K562 (cell line): ENCODE measurements at regions not wholly inside any gene's neighbourhood (a gene's known extent, or its start where the extent isn't known, plus 50 kb on each side); places are given as distances from the start of the nearest gene placed in this dataset.

Source experiments
- ATAC-seq: fragments of 200-7000 bp; cut with Tn5 transposase; 3 replicates; pipeline ENCODE4 v1.9.1; 2020; ENCODE audit warnings: moderate library complexity
- BruUV-seq: library from RNA; stranded (reverse); fragments of 400-500 nt; replicated peaks from 2 replicates; lab custom pipeline; 2021; lab: Mats Ljungman, UMichigan
- CTCF ChIA-PET: fragments of 300-600 bp; formaldehyde crosslinking; extraction: SDS; loops from one replicate; lab custom pipeline; 2021; ENCODE audit warnings: low intra/inter-chr PET ratio; lab: Yijun Ruan, JAX
- POLR2A ChIA-PET: fragments of 300-600, 350-650 bp; sonication (Branson Sonifier 250); formaldehyde crosslinking; extraction: SDS; loops from one replicate; lab custom pipeline; 2021; ENCODE audit warnings: antibody characterized with exemption, inconsistent platforms; lab: Yijun Ruan, JAX
- DNase-seq, 4 experiments: peaks; one replicate each; pipeline versions ENCODE4 v3.0.0 to v3.0.0-alpha.2; 2011 to 2018; ENCODE audit warnings: low spot score in 3 of 4, mixed read lengths in 3 of 4; ENCODE audit errors: extremely low read depth in 1 of 4
- FAIRE-seq: peaks from 2 replicates; lab custom pipeline; 2011; peaks lifted over from hg19 to GRCh38; lab: Jason Lieb, UNC
- H2AFZ ChIP-seq: 2 replicates; pipeline ENCODE4 v1.6.0; 2011; ENCODE audit warnings: low read depth, low read length, control low read depth, inconsistent platforms
- H3K27ac ChIP-seq: fragments of 200-600 bp; 3 replicates; pipeline ENCODE4 v1.8.0; 2011; ENCODE audit warnings: low read depth, mild to moderate bottlenecking, control low read depth, inconsistent platforms, low read length, moderate library complexity, mixed read lengths; ENCODE audit errors: extremely low read depth
- H3K27me3 ChIP-seq, 2 experiments: fragments of 300-600 bp in 1 of 2; 2 replicates in 1 of 2; 3 replicates in 1 of 2; pipeline versions ENCODE4 v1.6.0 to v1.8.0; 2011; ENCODE audit warnings: inconsistent platforms in 2 of 2, low read length in 2 of 2, mild to moderate bottlenecking in 1 of 2, mixed read lengths in 1 of 2, moderate library complexity in 1 of 2; ENCODE audit not compliant: control insufficient read depth in 2 of 2, insufficient read depth in 2 of 2
- H3K36me3 ChIP-seq: fragments of 300-600 bp; 3 replicates; pipeline ENCODE4 v1.8.0; 2011; ENCODE audit warnings: mild to moderate bottlenecking, low read length, inconsistent platforms; ENCODE audit not compliant: control insufficient read depth, insufficient read depth
- H3K4me1 ChIP-seq, 2 experiments: fragments of 200-600 bp in 1 of 2; replicated peaks in 1 of 2; 2 replicates in 1 of 2; 3 replicates in 1 of 2; pipeline versions ENCODE4 v1.5.1 to v1.8.0; 2011; ENCODE audit warnings: inconsistent platforms in 2 of 2, low read length in 2 of 2, mild to moderate bottlenecking in 1 of 2, mixed read lengths in 1 of 2, moderate library complexity in 1 of 2; ENCODE audit not compliant: control insufficient read depth in 2 of 2, insufficient read depth in 2 of 2
- H3K4me2 ChIP-seq: 2 replicates; pipeline ENCODE4 v1.6.1; 2011; ENCODE audit warnings: low read length, control low read depth, inconsistent platforms, mixed read lengths; ENCODE audit not compliant: insufficient read depth
- H3K4me3 ChIP-seq: fragments of 200-600 bp; sonication (generic), shearing (Covaris generic); 2 replicates; pipeline ENCODE4 v1.5.1; 2016; ENCODE audit warnings: control low read depth, inconsistent platforms
- H3K79me2 ChIP-seq: fragments of 200-600 bp; 3 replicates; pipeline ENCODE4 v1.8.0; 2011; ENCODE audit warnings: low read length, inconsistent platforms; ENCODE audit not compliant: control insufficient read depth, insufficient read depth
- H3K9ac ChIP-seq, 2 experiments: 2 replicates each; pipeline versions ENCODE4 v1.6.0 to v1.6.1; 2011; ENCODE audit warnings: low read depth in 2 of 2, low read length in 2 of 2, control low read depth in 1 of 2, inconsistent platforms in 1 of 2, mild to moderate bottlenecking in 1 of 2, mixed read lengths in 1 of 2; ENCODE audit not compliant: insufficient read depth in 1 of 2
- H3K9me1 ChIP-seq: one replicate; pipeline ENCODE4 v1.6.0; 2011; ENCODE audit warnings: inconsistent platforms, mild to moderate bottlenecking, low read length, moderate library complexity; ENCODE audit not compliant: control insufficient read depth, insufficient read depth
- H3K9me3 ChIP-seq: replicated peaks from 2 replicates; pipeline ENCODE4 v1.5.1; 2011; ENCODE audit warnings: low read depth, low read length, inconsistent platforms; ENCODE audit not compliant: control insufficient read depth, insufficient read depth
- H4K20me1 ChIP-seq: replicated peaks from 2 replicates; pipeline ENCODE4 v1.6.1; 2011; ENCODE audit warnings: low read length, inconsistent platforms, mixed read lengths; ENCODE audit not compliant: control insufficient read depth, insufficient read depth
- CHD2 ChIP-seq: IDR thresholded peaks from 2 replicates; pipeline ENCODE4 v1.6.1; 2011; ENCODE audit warnings: low read depth, low read length
- JUND ChIP-seq, 2 experiments: IDR thresholded peaks; 2 replicates in 1 of 2; 3 replicates in 1 of 2; pipeline ENCODE4 v1.6.1; 2011; ENCODE audit warnings: borderline replicate concordance in 2 of 2, low read depth in 2 of 2, low read length in 2 of 2, improper control_type of control experiment in 1 of 2, missing biosample characterization in 1 of 2, missing genetic modification characterization in 1 of 2, missing genetic modification reagents in 1 of 2
- MITF ChIP-seq: IDR thresholded peaks from 2 replicates; pipeline ENCODE4 v1.6.1; 2014; ENCODE audit warnings: antibody characterized with exemption
- PREB ChIP-seq: sonication (generic); formaldehyde crosslinking; IDR thresholded peaks from 2 replicates; pipeline ENCODE4 v1.8.1; 2023; ENCODE audit warnings: mild to moderate bottlenecking, missing genetic modification reagents
- USF2 ChIP-seq: sonication (generic); formaldehyde crosslinking; IDR thresholded peaks from 2 replicates; pipeline ENCODE4 v1.5.0; 2020; ENCODE audit warnings: missing genetic modification reagents
- ZBTB43 ChIP-seq: sonication (generic); formaldehyde crosslinking; IDR thresholded peaks from 2 replicates; pipeline ENCODE4 v1.8.0; 2023; ENCODE audit warnings: mild to moderate bottlenecking, missing genetic modification reagents
- ZNF133 ChIP-seq: fragments of 250-450 bp; sonication (Bioruptor Pico); IDR thresholded peaks from 2 replicates; pipeline ENCODE4 v1.4.0; 2020; ENCODE audit warnings: mild to moderate bottlenecking
- ZNF140 ChIP-seq: fragments of 250-450 bp; sonication (Bioruptor Pico); IDR thresholded peaks from 2 replicates; pipeline ENCODE4 v1.8.0; 2021; ENCODE audit warnings: moderate library complexity, mild to moderate bottlenecking, inconsistent platforms
- ZNF165 ChIP-seq: fragments of 250-450 bp; sonication (Bioruptor Pico); IDR thresholded peaks from 2 replicates; pipeline ENCODE4 v1.4.0; 2020; ENCODE audit warnings: borderline replicate concordance
- WGBS: fragments of 100-300 bp; shearing (Covaris generic); methylation state at CpG from one replicate; pipeline ENCODE4 v1.1.6; 2016; ENCODE audit warnings: low coverage, mixed read lengths; ENCODE audit not compliant: insufficient coverage; ENCODE audit errors: missing lambda C conversion rate; 5-methylcytosine and 5-hydroxymethylcytosine counted together
- in situ Hi-C: fragments of 300-500 bp; cut with MboI; formaldehyde crosslinking; loops from 4 replicates; pipeline ENCODE4 v1.15.0; 2018; ENCODE audit warnings: inconsistent platforms, mixed read lengths
- intact Hi-C: fragments of 100-400 bp; cut with micrococcal nuclease; formaldehyde crosslinking; loops from 2 replicates; pipeline ENCODE4 v1.14.2; 2022

GRCh38 chr1:56423716-56424115, 155.6 kb downstream of the PLPP3 start:
- Histone ChIP-seq H2AFZ (no peak overlapping the region), H3K4me1 (no peaks in the 10 kb centered on the region), H3K9ac (no peak overlapping the region), H3K9me3 (no peaks in the 10 kb centered on the region), H3K27me3 (peaks cover 0 to under 1% of the 10 kb centered on the region in 2 experiments; a peak in 1 of 5 replicates), H3K36me3 (no peaks in the 10 kb centered on the region), H3K4me3 (no peak overlapping the region), H3K9me1 (no peaks in the 10 kb centered on the region), H3K4me2 (no peak overlapping the region), H3K79me2 (no peaks in the 10 kb centered on the region), H3K27ac (no peak overlapping the region), H4K20me1 (no peaks in the 10 kb centered on the region)
- ATAC-seq (no peak), DNase-seq (no peak), FAIRE-seq (no peak)
- no TSS peak for BruUV-seq
- WGBS = 0% methylated on average over 4 of the region's 4 CpGs
- CTCF ChIA-PET = no interaction called here
- POLR2A ChIA-PET = interaction anchor here (0.6 to 1.1 kb wide), 2 partner anchors 49 to 151 kb away, joined by 3 to 4 read pairs; no protein-coding TSS in a partner anchor
- TF ChIP-seq PREB (CRISPR knock-in tag) (no peak), ZNF133 (no peak), MITF (no peak), JUND (IDR thresholded peaks at IDR 0.05; ENCODE audit: borderline replicate concordance, low read depth, low read length) (no peak), JUND (tag; IDR thresholded peaks at IDR 0.05; ENCODE audit: borderline replicate concordance, low read depth, low read length) (no peak), ZNF140 (CRISPR knock-in tag) (no peak), USF2 (CRISPR knock-in tag) (no peak), ZBTB43 (CRISPR knock-in tag) (no peak), ZNF165 (CRISPR knock-in tag) (no peak), CHD2 (no peak)
- intact Hi-C loops = no loop called here
- in situ Hi-C loops = no loop called here
